HCT116 (cell line): ENCODE measurements at regions not wholly inside any gene's neighbourhood (a gene's known extent, or its start where the extent isn't known, plus 50 kb on each side); places are given as distances from the start of the nearest gene placed in this dataset.

Source experiments
- CEBPB ChIP-seq: IDR thresholded peaks from 2 replicates; pipeline ENCODE4 v1.6.1; 2012; ENCODE audit warnings: low read depth
- POLR2A ChIP-seq: IDR thresholded peaks from 2 replicates; pipeline ENCODE4 v1.7.0; 2011; ENCODE audit warnings: borderline replicate concordance; ENCODE audit not compliant: insufficient read depth, insufficient read length; ENCODE audit errors: extremely low read depth
- POLR2AphosphoS5 ChIP-seq: IDR thresholded peaks from 2 replicates; pipeline ENCODE4 v1.6.1; 2011; ENCODE audit warnings: mild to moderate bottlenecking, low read depth, low read length, moderate library complexity
- SIN3A ChIP-seq: IDR thresholded peaks from 2 replicates; pipeline ENCODE4 v1.6.1; 2012; ENCODE audit warnings: low read depth
- TCF7L2 ChIP-seq: IDR thresholded peaks from 2 replicates; pipeline ENCODE4 v1.7.0; 2011; ENCODE audit warnings: borderline replicate concordance, inconsistent platforms; ENCODE audit not compliant: insufficient read depth, insufficient read length; ENCODE audit errors: extremely low read depth
- YY1 ChIP-seq: IDR thresholded peaks from 2 replicates; pipeline ENCODE4 v1.6.1; 2011; ENCODE audit warnings: low read length, low read depth, moderate library complexity, mild to moderate bottlenecking; ENCODE audit not compliant: insufficient replicate concordance; ENCODE audit errors: extremely low read depth
- TF ChIP-seq, protein P1 (sequence below): IDR thresholded peaks from 2 replicates; pipeline ENCODE4 v1.6.1; 2012
- TF ChIP-seq, protein P2 (sequence below), 3 experiments: fragments of 200-600 bp in 1 of 3; sonication (generic) in 1 of 3; IDR thresholded peaks in 2 of 3; conservative IDR thresholded peaks in 1 of 3; 2 replicates each; pipeline ENCODE4 v1.5.1; 2012 to 2017; ENCODE audit warnings: low read depth in 2 of 3, low read length in 2 of 3, antibody characterized with exemption in 1 of 3, borderline replicate concordance in 1 of 3, control low read depth in 1 of 3, mild to moderate bottlenecking in 1 of 3, mixed read lengths in 1 of 3, mixed run types in 1 of 3, moderate library complexity in 1 of 3; ENCODE audit not compliant: insufficient read depth in 1 of 3

GRCh38 chr5:32842813-32843530 is 131.9 kb downstream of the NPR3 start:
- no peak for TF ChIP-seq POLR2A
- no peak for TF ChIP-seq POLR2AphosphoS5
- TF ChIP-seq YY1 = no peak
- TF ChIP-seq, protein P1, sequence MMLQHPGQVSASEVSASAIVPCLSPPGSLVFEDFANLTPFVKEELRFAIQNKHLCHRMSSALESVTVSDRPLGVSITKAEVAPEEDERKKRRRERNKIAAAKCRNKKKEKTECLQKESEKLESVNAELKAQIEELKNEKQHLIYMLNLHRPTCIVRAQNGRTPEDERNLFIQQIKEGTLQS = no peak
- TF ChIP-seq, protein P2, sequence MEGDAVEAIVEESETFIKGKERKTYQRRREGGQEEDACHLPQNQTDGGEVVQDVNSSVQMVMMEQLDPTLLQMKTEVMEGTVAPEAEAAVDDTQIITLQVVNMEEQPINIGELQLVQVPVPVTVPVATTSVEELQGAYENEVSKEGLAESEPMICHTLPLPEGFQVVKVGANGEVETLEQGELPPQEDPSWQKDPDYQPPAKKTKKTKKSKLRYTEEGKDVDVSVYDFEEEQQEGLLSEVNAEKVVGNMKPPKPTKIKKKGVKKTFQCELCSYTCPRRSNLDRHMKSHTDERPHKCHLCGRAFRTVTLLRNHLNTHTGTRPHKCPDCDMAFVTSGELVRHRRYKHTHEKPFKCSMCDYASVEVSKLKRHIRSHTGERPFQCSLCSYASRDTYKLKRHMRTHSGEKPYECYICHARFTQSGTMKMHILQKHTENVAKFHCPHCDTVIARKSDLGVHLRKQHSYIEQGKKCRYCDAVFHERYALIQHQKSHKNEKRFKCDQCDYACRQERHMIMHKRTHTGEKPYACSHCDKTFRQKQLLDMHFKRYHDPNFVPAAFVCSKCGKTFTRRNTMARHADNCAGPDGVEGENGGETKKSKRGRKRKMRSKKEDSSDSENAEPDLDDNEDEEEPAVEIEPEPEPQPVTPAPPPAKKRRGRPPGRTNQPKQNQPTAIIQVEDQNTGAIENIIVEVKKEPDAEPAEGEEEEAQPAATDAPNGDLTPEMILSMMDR (IDR thresholded peaks at IDR 0.05 in 2 of 3, conservative IDR thresholded peaks at IDR 0.05 in 1 of 3; ENCODE audit: borderline replicate concordance in 1 of 3, insufficient read depth in 1 of 3, low read depth in 2 of 3, low read length in 2 of 3) = no peak
- TF ChIP-seq SIN3A = no peak
- no peak for TF ChIP-seq CEBPB
- no peak for TF ChIP-seq TCF7L2
